Sigmoid colon (tissue), 4 donors: ENCODE measurements at regions not wholly inside any gene's neighbourhood (a gene's known extent, or its start where the extent isn't known, plus 50 kb on each side); places are given as distances from the start of the nearest gene placed in this dataset.

Experiments used
- POLR2AphosphoS5 ChIP-seq, 4 donors: sonication (generic); formaldehyde crosslinking; IDR thresholded peaks; one replicate each; pipeline ENCODE4 v1.6.1; 2017; ENCODE audit warnings: antibody characterized with exemption in 4 of 4
- TF ChIP-seq, protein P1 (sequence below), 4 experiments: fragments of 450-650 bp in 3 of 4; fragments of 200-600 bp in 1 of 4; IDR thresholded peaks; one replicate each; pipeline ENCODE4 v1.5.1; 2016 to 2019; ENCODE audit warnings: antibody characterized with exemption in 4 of 4, mild to moderate bottlenecking in 3 of 4, moderate library complexity in 2 of 4

DNA sequence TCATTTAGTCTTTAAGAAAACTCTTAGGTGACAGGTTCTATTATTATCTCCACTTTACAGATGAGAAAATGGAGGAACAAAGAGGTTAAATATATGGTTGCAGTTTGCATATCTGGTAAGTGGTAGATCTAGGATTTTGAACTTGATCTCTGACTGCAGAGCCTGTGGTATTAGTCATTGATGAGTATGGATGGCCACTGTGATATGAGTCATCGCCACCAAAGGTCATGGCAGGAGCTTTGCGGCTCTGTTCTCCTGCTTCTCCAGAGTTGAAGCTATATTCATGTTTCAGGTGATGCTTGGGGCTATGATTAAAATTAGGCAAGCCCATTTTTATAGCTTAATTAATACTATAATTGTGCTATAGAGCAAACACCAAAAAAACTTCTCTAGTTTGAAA, 306.2 kb upstream of the DPPA4 start:
- TF ChIP-seq POLR2AphosphoS5 (IDR thresholded peaks at IDR 0.05) = no peak
- TF ChIP-seq, protein P1, sequence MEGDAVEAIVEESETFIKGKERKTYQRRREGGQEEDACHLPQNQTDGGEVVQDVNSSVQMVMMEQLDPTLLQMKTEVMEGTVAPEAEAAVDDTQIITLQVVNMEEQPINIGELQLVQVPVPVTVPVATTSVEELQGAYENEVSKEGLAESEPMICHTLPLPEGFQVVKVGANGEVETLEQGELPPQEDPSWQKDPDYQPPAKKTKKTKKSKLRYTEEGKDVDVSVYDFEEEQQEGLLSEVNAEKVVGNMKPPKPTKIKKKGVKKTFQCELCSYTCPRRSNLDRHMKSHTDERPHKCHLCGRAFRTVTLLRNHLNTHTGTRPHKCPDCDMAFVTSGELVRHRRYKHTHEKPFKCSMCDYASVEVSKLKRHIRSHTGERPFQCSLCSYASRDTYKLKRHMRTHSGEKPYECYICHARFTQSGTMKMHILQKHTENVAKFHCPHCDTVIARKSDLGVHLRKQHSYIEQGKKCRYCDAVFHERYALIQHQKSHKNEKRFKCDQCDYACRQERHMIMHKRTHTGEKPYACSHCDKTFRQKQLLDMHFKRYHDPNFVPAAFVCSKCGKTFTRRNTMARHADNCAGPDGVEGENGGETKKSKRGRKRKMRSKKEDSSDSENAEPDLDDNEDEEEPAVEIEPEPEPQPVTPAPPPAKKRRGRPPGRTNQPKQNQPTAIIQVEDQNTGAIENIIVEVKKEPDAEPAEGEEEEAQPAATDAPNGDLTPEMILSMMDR (IDR thresholded peaks at IDR 0.05) = no peak
